Adrenal gland (tissue), 9 donors: ENCODE measurements at regions not wholly inside any gene's neighbourhood (a gene's known extent, or its start where the extent isn't known, plus 50 kb on each side); places are given as distances from the start of the nearest gene placed in this dataset.

Experiments
- DNase-seq, 7 donors: peaks; one replicate each; pipeline ENCODE4 v3.0.0-alpha.2; 2019 to 2020
- H3K27ac ChIP-seq, 5 donors: fragments of 200-600 bp; sonication (generic) in 4 of 5; 1 replicate in 3 of 5; 2 replicates in 2 of 5; pipeline versions ENCODE4 v1.5.1 to v1.8.0; 2016 to 2020; ENCODE audit warnings: mild to moderate bottlenecking in 1 of 5
- H3K27me3 ChIP-seq: fragments of 200-600 bp; 2 replicates; pipeline ENCODE4 v1.8.0; 2021
- H3K36me3 ChIP-seq, 2 donors: fragments of 200-600 bp; replicated peaks in 1 of 2; 1 replicate in 1 of 2; 2 replicates in 1 of 2; pipeline versions ENCODE4 v1.5.1 to v1.8.0; 2018 to 2022
- H3K4me1 ChIP-seq, 2 donors: fragments of 200-600 bp; replicated peaks in 1 of 2; 1 replicate in 1 of 2; 2 replicates in 1 of 2; pipeline versions ENCODE4 v1.5.1 to v1.8.0; 2018 to 2021
- H3K4me3 ChIP-seq, 4 donors: fragments of 200-600 bp; sonication (generic) in 3 of 4; one replicate each; pipeline ENCODE4 v1.5.1; 2016 to 2018
- H3K9me3 ChIP-seq, 3 donors: fragments of 200-600 bp; sonication (generic) in 1 of 3; replicated peaks in 1 of 3; 1 replicate in 2 of 3; 2 replicates in 1 of 3; pipeline versions ENCODE4 v1.5.1 to v1.8.0; 2016 to 2021
- CTCF ChIP-seq, 6 experiments: fragments of 450-650 bp in 4 of 6; fragments of 200-600 bp in 2 of 6; sonication (generic) in 1 of 6; IDR thresholded peaks; 1 replicate in 5 of 6; 2 replicates in 1 of 6; pipeline versions ENCODE4 v1.5.1 to v1.8.0; 2016 to 2021; ENCODE audit warnings: antibody characterized with exemption in 6 of 6, mild to moderate bottlenecking in 2 of 6, moderate library complexity in 1 of 6
- POLR2A ChIP-seq, 2 donors: fragments of 450-650 bp; IDR thresholded peaks; one replicate each; pipeline ENCODE4 v1.6.1; 2017; ENCODE audit warnings: antibody characterized with exemption in 2 of 2, mild to moderate bottlenecking in 2 of 2, moderate library complexity in 1 of 2
- WGBS, 4 donors: extraction: QIAGEN DNeasy Blood & Tissue Kit in 2 of 4; methylation state at CpG; one replicate each; pipeline versions ENCODE4 v1.1.5 to v1.1.7; 2013 to 2017; 5-methylcytosine and 5-hydroxymethylcytosine counted together
- intact Hi-C, 2 donors: fragments of 100-400 bp; cut with DNase I; formaldehyde crosslinking; loops; one replicate each; pipeline versions ENCODE4 v1.14.1 to v1.15.0; 2022 to 2023
- donor health status: healthy with polysubstance abuse.
- donor health status: Bipolar disorder and iron deficiency.
- donor health status: DM: yes; HTN: yes; CAD: no.
- donor health status: DM: no; HTN: no; CAD: no.
- donor health status: DM: no; HTN: no; CAD: no.

GRCh38 chr20:10133532-10133931, 85.1 kb upstream of the SNAP25 start:
- no peak overlapping the region for H3K27ac ChIP-seq
- H3K4me3 ChIP-seq, result no peak overlapping the region
- no peak for DNase-seq
- H3K27me3 ChIP-seq, result peaks cover 7% of the 10 kb centered on the region
- no peak for TF ChIP-seq CTCF (IDR thresholded peaks at IDR 0.05)
- intact Hi-C loops, result no loop called here
- H3K36me3 ChIP-seq, result no peaks in the 10 kb centered on the region
- H3K9me3 ChIP-seq, result no peaks in the 10 kb centered on the region
- 88 to 92% (median 91%) methylated on average over 4 of the region's 4 CpGs for WGBS, 4 donors
- H3K4me1 ChIP-seq, result no peaks in the 10 kb centered on the region

GRCh38 chr20:10134176-10134575, 84.5 kb upstream of the SNAP25 start:
- 42 to 75% (median 69%) methylated on average over 4 of the region's 4 CpGs for WGBS, 4 donors
- intact Hi-C loops, result no loop called here
- H3K4me1 ChIP-seq, result no peaks in the 10 kb centered on the region
- TF ChIP-seq POLR2A (IDR thresholded peaks at IDR 0.05) (no peak), CTCF (IDR thresholded peaks at IDR 0.05) (no peak)
- no peak overlapping the region for H3K4me3 ChIP-seq
- no peak for DNase-seq
- H3K36me3 ChIP-seq, result no peaks in the 10 kb centered on the region
- no peaks in the 10 kb centered on the region for H3K9me3 ChIP-seq
- no peak overlapping the region for H3K27ac ChIP-seq
- peaks cover 6% of the 10 kb centered on the region for H3K27me3 ChIP-seq

- Histone ChIP-seq H3K27ac (no peak overlapping the region), H3K4me1 (no peaks in the 10 kb centered on the region), H3K9me3 (no peaks in the 10 kb centered on the region), H3K27me3 (no peaks in the 10 kb centered on the region), H3K36me3 (no peaks in the 10 kb centered on the region), H3K4me3 (no peak overlapping the region)
- DNase-seq, result no peak
- 84 to 91% (median 89%) methylated on average over 9 of the region's 9 CpGs for WGBS, 4 donors
- intact Hi-C loops, result no loop called here
- TF ChIP-seq POLR2A (IDR thresholded peaks at IDR 0.05), result no peak
- no peak for TF ChIP-seq CTCF (IDR thresholded peaks at IDR 0.05)
Measured at GRCh38 chr20:10135438-10135837, 83.2 kb upstream of the SNAP25 start.

GRCh38 chr20:10137032-10137431, 81.6 kb upstream of the SNAP25 start:
- intact Hi-C loops, result no loop called here
- Histone ChIP-seq H3K36me3 (no peaks in the 10 kb centered on the region), H3K9me3 (no peaks in the 10 kb centered on the region), H3K4me1 (no peaks in the 10 kb centered on the region), H3K4me3 (no peak overlapping the region), H3K27me3 (no peaks in the 10 kb centered on the region), H3K27ac (no peak overlapping the region)
- DNase-seq, result no peak
- no peak for TF ChIP-seq CTCF (IDR thresholded peaks at IDR 0.05)
- TF ChIP-seq POLR2A (IDR thresholded peaks at IDR 0.05), result no peak
- 75 to 85% (median 82%) methylated on average over 4 of the region's 4 CpGs for WGBS, 4 donors
